ENCODE measurements at regions not wholly inside any gene's neighbourhood (a gene's known extent, or its start where the extent isn't known, plus 50 kb on each side); places are given as distances from the start of the nearest gene placed in this dataset.

- no peak overlapping the region for H2BK5ac ChIP-seq (ENCODE audit: low read depth, low read length, poor library complexity, severe bottlenecking)
- BruUV-seq (replicated peaks) = no TSS peak
- H4K5ac ChIP-seq (ENCODE audit: low read depth, low read length) = no peak overlapping the region
- dilution Hi-C loops (cut with HindIII; ENCODE audit: low sequenced_read_pairs, unreplicated experiment) = no loop called here
- H3K27ac ChIP-seq (ENCODE audit: insufficient read depth, low read length) = no peak overlapping the region
- no peaks in the 10 kb centered on the region for H3K79me1 ChIP-seq (ENCODE audit: low read depth in 1 of 2, low read length in 2 of 2)
- ChIA-PET POLR2A (ENCODE audit: unreplicated experiment) (no interaction called here), CTCF (no interaction called here)
- DNase-seq (no peak), ATAC-seq (ENCODE audit: low read depth) (no peak)
- H2AK9ac ChIP-seq (replicated peaks; ENCODE audit: low read depth, low read length, poor library complexity) = no peak overlapping the region
- intact Hi-C loops (cut with micrococcal nuclease) = no loop called here
- no peak overlapping the region for H3K56ac ChIP-seq (ENCODE audit: extremely low read depth, insufficient read depth, low read length)
- H2AFZ ChIP-seq (replicated peaks; ENCODE audit: low read length, poor library complexity) = no peak overlapping the region
- in situ Hi-C loops (cut with MboI; ENCODE audit: low sequenced_read_pairs) = no loop called here
- H3K4me1 ChIP-seq (ENCODE audit: control insufficient read depth, insufficient read depth, low read length) = peaks cover 21% of the 10 kb centered on the region
- no peak overlapping the region for H3K23ac ChIP-seq (ENCODE audit: low read depth, low read length)
- TF ChIP-seq ELK1 (IDR thresholded peaks at IDR 0.05; ENCODE audit: borderline replicate concordance, low read depth, low read length) (no peak), MXI1 (IDR thresholded peaks at IDR 0.05; ENCODE audit: borderline replicate concordance, low read depth, low read length) (no peak), FOS (IDR thresholded peaks at IDR 0.05; ENCODE audit: low read depth, low read length) (no peak), USF2 (IDR thresholded peaks at IDR 0.05; ENCODE audit: low read depth, low read length) (no peak), RCOR1 (IDR thresholded peaks at IDR 0.05; ENCODE audit: insufficient replicate concordance, low read length) (no peak), MAZ (IDR thresholded peaks at IDR 0.05; ENCODE audit: borderline replicate concordance, low read depth, low read length) (no peak), RAD21 (IDR thresholded peaks at IDR 0.05; ENCODE audit: low read length) (no peak), SMC3 (IDR thresholded peaks at IDR 0.05; ENCODE audit: low read depth, low read length) (no peak), CHD1 (IDR thresholded peaks at IDR 0.05; ENCODE audit: low read depth, low read length) (no peak), NFE2L2 (IDR thresholded peaks at IDR 0.05; ENCODE audit: low read depth, low read length) (no peak), MAFK (IDR thresholded peaks at IDR 0.05; ENCODE audit: low read depth, low read length) (no peak), CTCF (conservative IDR thresholded peaks at IDR 0.05; ENCODE audit: low read depth, low read length) (no peak), CEBPB (IDR thresholded peaks at IDR 0.05; ENCODE audit: low read depth, low read length) (no peak), POLR2A (IDR thresholded peaks at IDR 0.05; ENCODE audit: low read depth, low read length) (no peak), RFX5 (IDR thresholded peaks at IDR 0.05; ENCODE audit: low read depth, low read length) (no peak), BHLHE40 (IDR thresholded peaks at IDR 0.05; ENCODE audit: low read depth, low read length) (no peak)
- no peaks in the 10 kb centered on the region for H3K27me3 ChIP-seq (ENCODE audit: control insufficient read depth, insufficient read depth, low read length)
- peak overlapping the region; percentile 96 for H2BK120ac ChIP-seq (ENCODE audit: low read depth, low read length)
- peak overlapping the region; percentile 65; the same call in 1 of the 2 replicates for H2BK20ac ChIP-seq (ENCODE audit: low read depth, low read length)
- H3K4ac ChIP-seq (ENCODE audit: low read depth, low read length) = peak overlapping the region; percentile 60
- no peaks in the 10 kb centered on the region for H3K9me3 ChIP-seq (ENCODE audit: control insufficient read depth, insufficient read depth, low read length)
- peak overlapping the region; percentile 41; the same call in 2 of the 3 replicates for H2BK15ac ChIP-seq (ENCODE audit: low read depth, low read length)
- peak overlapping the region; percentile 11; the same call in 1 of the 2 replicates for H4K91ac ChIP-seq (ENCODE audit: insufficient read depth, low read depth, low read length)
- H3K14ac ChIP-seq (replicated peaks; ENCODE audit: low read depth, low read length) = no peak overlapping the region
- no peak overlapping the region for H3K4me2 ChIP-seq (ENCODE audit: low read depth, low read length)
- peak overlapping the region; percentile 82; the same call in 1 of the 2 replicates for H2AK5ac ChIP-seq (ENCODE audit: low read depth, low read length)
- no peak overlapping the region for H3K9ac ChIP-seq (ENCODE audit: low read depth, low read length)
- no peaks in the 10 kb centered on the region for H3K36me3 ChIP-seq (ENCODE audit: control insufficient read depth, insufficient read depth, low read length)
- H4K20me1 ChIP-seq (ENCODE audit: insufficient read depth, low read length) = no peaks in the 10 kb centered on the region
- H3K18ac ChIP-seq (ENCODE audit: low read depth, low read length) = no peak overlapping the region
- no peak overlapping the region for H3K4me3 ChIP-seq (ENCODE audit: insufficient read depth, low read depth, low read length)
- H4K8ac ChIP-seq (ENCODE audit: low read depth in 2 of 2, low read length in 2 of 2) = peak overlapping the region in 1 of 2 experiments; percentile 24; a peak in 1 of 4 replicates
- peaks cover 10% of the 10 kb centered on the region; the same call in 1 of the 2 replicates for H3K9me1 ChIP-seq (ENCODE audit: insufficient read depth, low read length)
- 88% methylated on average over 5 of the region's 10 CpGs; no CpG with 5 or more reads in 1 of the 2 experiments for WGBS, 2 experiments (ENCODE audit: extremely low coverage in 2 of 2, insufficient read length in 1 of 2)
Observed at GRCh38 chr9:134546746-134547145, 94.9 kb upstream of the COL5A1 start.

Data from IMR-90 (cell line).